CD8-positive, alpha-beta memory T cell (primary cell): ENCODE measurements at regions not wholly inside any gene's neighbourhood (a gene's known extent, or its start where the extent isn't known, plus 50 kb on each side); places are given as distances from the start of the nearest gene placed in this dataset.

Experiments
- CTCF ChIA-PET: fragments of 350-600 bp; sonication (Branson Sonifier 250); formaldehyde crosslinking; loops from one replicate; lab custom pipeline; 2021; ENCODE audit warnings: antibody characterized with exemption; lab: Charles Lee
- POLR2A ChIA-PET: fragments of 350-600 bp; sonication (Branson Sonifier 250); formaldehyde crosslinking; loops from one replicate; lab custom pipeline; 2021; ENCODE audit warnings: antibody characterized with exemption; lab: Charles Lee
- DNase-seq, 5 donors: peaks; one replicate each; pipeline versions ENCODE4 v3.0.0 to v3.0.0-alpha.2; 2020 to 2022; ENCODE audit warnings: mixed read lengths in 1 of 5
- H3K27ac ChIP-seq: one replicate; pipeline ENCODE4 v1.7.0; 2013; ENCODE audit warnings: low read depth, mild to moderate bottlenecking, low read length, moderate library complexity
- H3K27me3 ChIP-seq: 2 replicates; pipeline ENCODE4 v1.7.0; 2013; ENCODE audit warnings: low read length, mild to moderate bottlenecking; ENCODE audit not compliant: insufficient read depth, poor library complexity, severe bottlenecking
- H3K36me3 ChIP-seq: 2 replicates; pipeline ENCODE4 v1.7.0; 2013; ENCODE audit warnings: mild to moderate bottlenecking, low read length, moderate library complexity; ENCODE audit not compliant: insufficient read depth
- H3K4me1 ChIP-seq: 2 replicates; pipeline ENCODE4 v1.7.0; 2013; ENCODE audit warnings: mild to moderate bottlenecking, low read length, moderate library complexity; ENCODE audit not compliant: insufficient read depth
- H3K4me3 ChIP-seq: 2 replicates; pipeline ENCODE4 v1.7.0; 2013; ENCODE audit warnings: mild to moderate bottlenecking, low read length
- H3K9me3 ChIP-seq: 2 replicates; pipeline ENCODE4 v1.7.0; 2013; ENCODE audit warnings: mild to moderate bottlenecking, low read length
- H3K27ac Mint-ChIP-seq, 8 donors: one replicate each; pipeline ENCODE4 v1.8.0; 2020 to 2021; ENCODE audit warnings: mixed read lengths in 8 of 8, mild to moderate bottlenecking in 6 of 8, inconsistent platforms in 3 of 8, moderate library complexity in 3 of 8
- H3K27me3 Mint-ChIP-seq, 2 donors: one replicate each; pipeline ENCODE4 v1.8.0; 2020 to 2021; ENCODE audit warnings: mixed read lengths in 2 of 2, mild to moderate bottlenecking in 1 of 2, moderate library complexity in 1 of 2
- H3K36me3 Mint-ChIP-seq, 3 donors: one replicate each; pipeline ENCODE4 v1.8.0; 2020 to 2021; ENCODE audit warnings: mixed read lengths in 3 of 3, inconsistent platforms in 1 of 3, mild to moderate bottlenecking in 1 of 3
- H3K4me1 Mint-ChIP-seq, 3 donors: one replicate each; pipeline ENCODE4 v1.8.0; 2020 to 2021; ENCODE audit warnings: mixed read lengths in 3 of 3, inconsistent platforms in 1 of 3, mild to moderate bottlenecking in 1 of 3
- H3K4me3 Mint-ChIP-seq, 7 donors: one replicate each; pipeline ENCODE4 v1.8.0; 2020 to 2021; ENCODE audit warnings: mixed read lengths in 7 of 7, mild to moderate bottlenecking in 6 of 7, moderate library complexity in 4 of 7, inconsistent platforms in 2 of 7
- H3K9me3 Mint-ChIP-seq, 5 donors: one replicate each; pipeline ENCODE4 v1.8.0; 2020 to 2022; ENCODE audit warnings: mixed read lengths in 5 of 5, mild to moderate bottlenecking in 3 of 5, moderate library complexity in 2 of 5, inconsistent platforms in 1 of 5

GRCh38 chr14:84228702-84229101 is 1301.2 kb upstream of the FLRT2 start:
- no peak overlapping the region for H3K4me3 ChIP-seq
- H3K4me1 Mint-ChIP-seq = no peaks in the 10 kb centered on the region
- peaks cover 0 to 27% (median 13%) of the 10 kb centered on the region in 5 donors for H3K9me3 Mint-ChIP-seq
- POLR2A ChIA-PET = no interaction called here
- H3K27ac Mint-ChIP-seq = no peak overlapping the region
- H3K27me3 ChIP-seq = no peaks in the 10 kb centered on the region
- CTCF ChIA-PET = no interaction called here
- no peak overlapping the region for H3K4me3 Mint-ChIP-seq
- H3K36me3 Mint-ChIP-seq = no peaks in the 10 kb centered on the region
- no peaks in the 10 kb centered on the region for H3K27me3 Mint-ChIP-seq
- no peaks in the 10 kb centered on the region for H3K4me1 ChIP-seq
- DNase-seq = no peak
- no peaks in the 10 kb centered on the region for H3K36me3 ChIP-seq
- no peak overlapping the region for H3K27ac ChIP-seq
- H3K9me3 ChIP-seq = no peaks in the 10 kb centered on the region

GRCh38 chr14:84234281-84234680 is 1295.7 kb upstream of the FLRT2 start:
- DNase-seq = no peak
- H3K9me3 Mint-ChIP-seq = peaks cover 4 to 31% (median 16%) of the 10 kb centered on the region in 5 donors
- no peaks in the 10 kb centered on the region for H3K4me1 Mint-ChIP-seq

DNA sequence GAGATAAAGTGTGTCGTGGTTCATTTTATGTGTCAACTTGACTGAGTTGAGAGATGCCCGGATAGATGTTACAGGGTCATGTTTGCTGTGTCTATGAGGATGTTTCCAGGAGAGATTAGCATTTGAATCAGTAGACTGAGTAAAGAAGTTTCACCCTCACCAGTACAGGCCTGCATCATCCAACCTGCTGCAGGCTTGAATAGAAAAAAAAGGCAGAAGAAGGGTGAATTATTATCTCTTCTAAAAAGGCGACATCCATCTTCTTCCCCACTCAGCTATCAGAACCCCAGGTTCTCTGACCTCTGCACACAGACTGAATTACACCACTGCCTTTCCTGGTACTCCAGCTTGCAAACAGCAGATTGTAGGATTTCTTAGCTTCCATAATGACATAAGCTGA is 1293.7 kb upstream of the FLRT2 start:
- POLR2A ChIA-PET = no interaction called here
- H3K4me1 Mint-ChIP-seq = no peaks in the 10 kb centered on the region
- Histone ChIP-seq H3K27ac (no peak overlapping the region), H3K4me3 (no peak overlapping the region), H3K27me3 (no peaks in the 10 kb centered on the region), H3K9me3 (no peaks in the 10 kb centered on the region), H3K36me3 (no peaks in the 10 kb centered on the region), H3K4me1 (no peaks in the 10 kb centered on the region)
- CTCF ChIA-PET = no interaction called here
- H3K27me3 Mint-ChIP-seq = no peaks in the 10 kb centered on the region
- no peak overlapping the region for H3K27ac Mint-ChIP-seq
- H3K4me3 Mint-ChIP-seq = no peak overlapping the region
- peaks cover 4 to 24% (median 12%) of the 10 kb centered on the region in 5 donors for H3K9me3 Mint-ChIP-seq
- no peaks in the 10 kb centered on the region for H3K36me3 Mint-ChIP-seq
- no peak for DNase-seq

More at GRCh38 chr14:84234281-84234680, 1295.7 kb upstream of the FLRT2 start:
- Mint-ChIP-seq H3K36me3 (no peaks in the 10 kb centered on the region), H3K27ac (no peak overlapping the region), H3K27me3 (no peaks in the 10 kb centered on the region), H3K4me3 (no peak overlapping the region)
- Histone ChIP-seq H3K27ac (no peak overlapping the region), H3K9me3 (no peaks in the 10 kb centered on the region), H3K36me3 (no peaks in the 10 kb centered on the region), H3K4me3 (no peak overlapping the region), H3K4me1 (no peaks in the 10 kb centered on the region), H3K27me3 (no peaks in the 10 kb centered on the region)
- POLR2A ChIA-PET = no interaction called here
- CTCF ChIA-PET = no interaction called here

GRCh38 chr14:84237881-84238280 is 1292.1 kb upstream of the FLRT2 start:
- H3K4me1 Mint-ChIP-seq = no peaks in the 10 kb centered on the region
- H3K27ac Mint-ChIP-seq = no peak overlapping the region
- DNase-seq = no peak
- no peak overlapping the region for H3K4me3 Mint-ChIP-seq
- no peaks in the 10 kb centered on the region for H3K27me3 Mint-ChIP-seq
- ChIA-PET POLR2A (no interaction called here), CTCF (no interaction called here)
- no peaks in the 10 kb centered on the region for H3K36me3 ChIP-seq
- H3K27me3 ChIP-seq = no peaks in the 10 kb centered on the region
- H3K4me3 ChIP-seq = no peak overlapping the region
- no peaks in the 10 kb centered on the region for H3K9me3 ChIP-seq
- no peak overlapping the region for H3K27ac ChIP-seq
- peaks cover 6 to 27% (median 19%) of the 10 kb centered on the region in 5 donors for H3K9me3 Mint-ChIP-seq
- no peaks in the 10 kb centered on the region for H3K4me1 ChIP-seq
- H3K36me3 Mint-ChIP-seq = no peaks in the 10 kb centered on the region

DNA sequence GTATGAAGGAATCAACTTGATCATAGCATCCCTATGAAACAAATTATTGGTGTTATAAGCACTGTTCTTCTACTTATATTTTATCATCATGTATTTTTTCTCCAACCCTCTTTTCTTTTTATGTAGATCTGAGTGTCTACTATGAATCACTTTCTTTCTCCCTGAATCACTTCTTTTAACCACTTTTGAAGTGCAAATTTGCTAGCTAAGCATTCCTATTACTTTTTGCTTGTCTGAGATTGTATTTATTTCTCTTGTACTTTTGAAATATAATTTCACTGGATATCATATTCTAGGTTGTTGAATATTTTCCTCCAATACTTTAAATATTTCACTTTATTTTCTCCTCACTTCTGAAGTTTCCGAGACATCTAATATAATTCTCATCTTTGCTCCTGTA is 1282.3 kb upstream of the FLRT2 start:
- H3K36me3 ChIP-seq = no peaks in the 10 kb centered on the region
- no peaks in the 10 kb centered on the region for H3K4me1 Mint-ChIP-seq
- H3K4me1 ChIP-seq = no peaks in the 10 kb centered on the region
- no peak overlapping the region for H3K4me3 ChIP-seq
- no peak overlapping the region for H3K27ac Mint-ChIP-seq
- H3K4me3 Mint-ChIP-seq = no peak overlapping the region
- ChIA-PET POLR2A (no interaction called here), CTCF (no interaction called here)
- DNase-seq = no peak
- peaks cover 11 to 54% (median 13%) of the 10 kb centered on the region in 5 donors for H3K9me3 Mint-ChIP-seq
- H3K27me3 Mint-ChIP-seq = no peaks in the 10 kb centered on the region
- no peak overlapping the region for H3K27ac ChIP-seq
- no peaks in the 10 kb centered on the region for H3K9me3 ChIP-seq
- H3K36me3 Mint-ChIP-seq = no peaks in the 10 kb centered on the region
- no peaks in the 10 kb centered on the region for H3K27me3 ChIP-seq

- ChIA-PET POLR2A (no interaction called here), CTCF (no interaction called here)
- no peak overlapping the region for H3K27ac ChIP-seq
- no peaks in the 10 kb centered on the region for H3K27me3 Mint-ChIP-seq
- no peaks in the 10 kb centered on the region for H3K4me1 ChIP-seq
- peaks cover 0 to 37% (median 7%) of the 10 kb centered on the region in 5 donors for H3K9me3 Mint-ChIP-seq
- no peak overlapping the region for H3K27ac Mint-ChIP-seq
- H3K27me3 ChIP-seq = no peaks in the 10 kb centered on the region
- no peak for DNase-seq
- no peaks in the 10 kb centered on the region for H3K36me3 ChIP-seq
- no peaks in the 10 kb centered on the region for H3K4me1 Mint-ChIP-seq
- H3K4me3 Mint-ChIP-seq = no peak overlapping the region
- no peak overlapping the region for H3K4me3 ChIP-seq
- no peaks in the 10 kb centered on the region for H3K36me3 Mint-ChIP-seq
- H3K9me3 ChIP-seq = no peaks in the 10 kb centered on the region
These were observed 1279.1 kb upstream of the FLRT2 start for GRCh38 chr14:84250893-84251292.

- CTCF ChIA-PET = no interaction called here
- no peak for DNase-seq
- POLR2A ChIA-PET = no interaction called here
- Mint-ChIP-seq H3K4me3 (no peak overlapping the region), H3K36me3 (no peaks in the 10 kb centered on the region), H3K4me1 (no peaks in the 10 kb centered on the region), H3K27ac (no peak overlapping the region), H3K9me3 (peaks cover under 1 to 35% (median 10%) of the 10 kb centered on the region in 5 donors), H3K27me3 (no peaks in the 10 kb centered on the region)
- Histone ChIP-seq H3K9me3 (no peaks in the 10 kb centered on the region), H3K4me3 (no peak overlapping the region), H3K36me3 (no peaks in the 10 kb centered on the region), H3K27me3 (no peaks in the 10 kb centered on the region), H3K4me1 (no peaks in the 10 kb centered on the region), H3K27ac (no peak overlapping the region)
These were observed 1278.4 kb upstream of the FLRT2 start for GRCh38 chr14:84251411-84252115.

DNA sequence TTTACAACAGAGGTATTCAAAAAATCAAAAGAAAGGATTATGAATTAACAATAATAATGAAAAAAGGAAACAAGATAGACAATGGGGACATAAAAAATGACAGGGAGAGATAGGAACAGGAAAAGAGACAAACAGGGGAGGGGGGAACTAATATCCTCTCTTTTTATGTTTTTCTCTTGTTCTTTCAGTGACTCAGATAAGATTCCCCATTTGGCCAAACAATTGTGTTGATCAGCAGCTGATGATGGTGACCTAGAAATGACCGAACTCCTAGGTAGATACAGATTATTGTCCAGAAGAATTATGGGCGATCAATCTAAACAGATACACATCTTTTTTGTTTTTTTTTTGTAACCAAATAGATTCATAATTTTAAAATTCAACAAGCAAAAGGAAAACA is 1277.2 kb upstream of the FLRT2 start:
- H3K36me3 Mint-ChIP-seq = no peaks in the 10 kb centered on the region
- ChIA-PET CTCF (no interaction called here), POLR2A (no interaction called here)
- Histone ChIP-seq H3K9me3 (no peaks in the 10 kb centered on the region), H3K4me3 (no peak overlapping the region), H3K36me3 (no peaks in the 10 kb centered on the region), H3K4me1 (no peaks in the 10 kb centered on the region), H3K27ac (no peak overlapping the region), H3K27me3 (no peaks in the 10 kb centered on the region)
- no peaks in the 10 kb centered on the region for H3K4me1 Mint-ChIP-seq
- no peak for DNase-seq
- H3K4me3 Mint-ChIP-seq = no peak overlapping the region
- H3K9me3 Mint-ChIP-seq = peaks cover 2 to 27% (median 11%) of the 10 kb centered on the region in 5 donors
- H3K27me3 Mint-ChIP-seq = no peaks in the 10 kb centered on the region
- H3K27ac Mint-ChIP-seq = no peak overlapping the region
